Limb (tissue), 2 donors: ENCODE measurements at regions not wholly inside any gene's neighbourhood (a gene's known extent, or its start where the extent isn't known, plus 50 kb on each side); places are given as distances from the start of the nearest gene placed in this dataset.
"Not testable (repeated sequence)": the region's sequence is repeated elsewhere in the genome, so short reads cannot be mapped to it uniquely, and the experiment has no call there.

ENCODE experiments used
- DNase-seq, 2 donors: peaks; one replicate each; pipeline ENCODE4 v3.0.0-alpha.2; 2016; ENCODE audit errors: extremely low spot score in 2 of 2

DNA sequence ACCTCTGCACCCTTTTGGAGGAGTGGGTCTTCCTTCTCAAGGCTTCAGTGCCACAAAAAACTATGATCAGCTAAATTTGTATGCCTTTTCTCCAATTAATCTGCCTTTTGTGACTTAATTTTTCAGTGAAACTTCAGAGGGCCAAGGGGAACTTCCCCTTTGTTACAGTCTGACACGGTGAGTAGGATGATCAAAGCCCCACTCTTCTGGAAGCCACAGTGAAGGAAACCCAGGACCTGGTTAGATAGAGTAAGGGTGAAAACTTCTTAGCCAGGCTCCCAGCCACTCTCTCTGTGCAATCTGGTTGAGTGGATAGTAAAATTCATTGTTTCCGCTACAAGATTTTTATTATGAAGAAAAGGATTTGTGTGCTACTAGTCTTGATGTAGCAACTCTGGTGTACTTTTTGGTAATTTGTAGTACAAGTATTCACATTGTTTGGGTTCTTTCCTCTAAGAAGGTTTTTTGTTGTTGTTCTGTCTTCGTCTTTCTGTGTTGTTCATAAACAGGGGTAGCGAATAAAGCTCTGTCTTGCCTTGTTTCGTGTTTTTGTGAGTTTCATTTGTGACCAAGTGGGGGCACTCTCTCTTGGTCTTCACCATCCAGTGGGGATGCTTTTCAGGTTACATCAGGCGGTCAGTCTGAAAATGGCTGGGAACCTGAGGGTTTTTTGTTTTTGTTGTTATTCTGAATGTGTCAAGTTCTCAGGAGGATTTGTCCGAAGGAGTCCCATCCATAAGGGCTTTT lies 268.5 kb upstream of the NPSR1 start:
- no peak for DNase-seq

DNA sequence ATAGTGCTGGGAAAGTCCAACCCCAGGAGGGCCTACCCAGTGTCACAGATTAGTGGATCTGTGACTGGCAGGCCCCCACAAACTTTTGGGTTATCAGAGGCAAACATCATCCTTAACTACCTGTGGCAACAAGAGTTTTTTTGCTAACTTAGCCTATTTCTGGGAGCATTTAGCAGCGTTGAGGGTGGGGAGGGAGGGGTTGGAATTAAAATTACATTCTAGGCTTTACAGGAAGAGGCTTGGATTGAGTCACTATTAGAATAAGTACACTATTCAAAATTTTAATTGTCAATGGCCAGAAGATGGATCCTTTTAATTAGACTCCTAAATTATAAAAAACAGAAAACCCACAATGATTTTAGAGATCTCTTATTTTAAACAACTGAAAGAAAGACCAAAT lies 267.9 kb upstream of the NPSR1 start:
- DNase-seq, result no peak

DNA sequence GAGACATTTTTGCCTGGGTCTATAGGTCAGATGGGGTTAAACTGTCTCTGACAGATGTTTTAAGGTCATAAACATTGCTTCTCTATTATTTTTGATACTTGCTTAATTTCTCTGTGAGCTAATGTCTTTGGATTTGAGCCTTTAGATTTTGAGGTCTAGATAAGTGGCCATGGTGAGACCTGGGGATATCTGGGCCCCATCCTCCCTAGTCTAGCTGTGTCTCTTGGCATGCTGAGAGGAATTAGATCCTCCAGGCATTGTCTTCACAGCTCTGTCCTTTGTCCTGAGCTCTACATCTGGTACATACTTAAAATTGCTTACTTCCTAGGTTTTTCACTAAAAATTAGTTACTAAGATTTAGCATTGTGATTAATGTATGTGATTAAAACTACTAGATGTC lies 265.0 kb upstream of the NPSR1 start:
- DNase-seq, result no peak

DNA sequence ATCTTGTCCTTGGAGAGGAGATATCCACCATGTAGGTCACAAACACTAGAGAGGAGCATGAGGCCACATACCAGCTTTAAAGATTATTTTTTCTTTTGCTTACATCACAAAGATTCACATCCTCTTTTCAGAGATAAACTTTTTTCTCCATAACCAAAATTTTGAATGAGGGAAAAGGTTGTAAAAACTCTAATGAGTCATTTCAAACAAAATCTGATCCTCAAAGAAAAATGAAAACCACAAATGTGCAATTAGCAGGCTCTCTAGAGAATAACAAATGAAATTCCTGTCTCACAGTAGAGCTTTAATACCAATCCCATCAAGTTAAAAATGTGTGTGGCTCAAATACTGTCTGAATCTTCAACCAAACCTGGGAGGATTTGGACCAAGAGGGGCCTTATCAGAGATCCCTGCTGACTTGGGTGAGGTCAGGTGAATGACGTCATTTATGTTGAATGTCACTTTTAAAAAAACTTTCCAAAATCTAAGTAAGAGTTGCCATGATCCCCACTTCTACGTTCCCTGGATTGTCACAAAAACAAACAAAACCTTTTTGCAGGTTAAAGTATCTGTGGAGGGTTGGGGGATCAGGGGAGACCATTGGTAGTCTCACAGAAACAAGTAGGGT lies 261.5 kb upstream of the NPSR1 start:
- DNase-seq, result no peak

DNA sequence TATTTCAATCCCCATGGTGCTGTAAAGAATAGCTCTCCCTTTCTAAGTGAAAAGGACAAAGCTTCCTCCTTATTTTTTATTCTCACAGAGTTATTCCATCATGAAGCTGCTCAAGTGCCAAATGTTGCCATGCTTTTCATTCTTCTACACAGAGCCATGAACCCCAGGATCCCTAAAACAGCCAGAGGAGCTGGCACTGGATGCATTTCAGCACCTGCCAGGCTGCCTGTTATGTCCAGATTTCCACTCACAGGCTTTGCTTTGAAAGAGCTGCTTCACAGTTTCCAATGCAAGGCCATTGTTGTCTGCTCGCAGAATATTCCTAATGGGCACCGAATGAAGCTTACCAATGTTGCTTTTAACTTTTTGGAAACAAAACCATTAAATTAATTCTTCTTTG lies 256.2 kb upstream of the NPSR1 start:
- no peak for DNase-seq

DNA sequence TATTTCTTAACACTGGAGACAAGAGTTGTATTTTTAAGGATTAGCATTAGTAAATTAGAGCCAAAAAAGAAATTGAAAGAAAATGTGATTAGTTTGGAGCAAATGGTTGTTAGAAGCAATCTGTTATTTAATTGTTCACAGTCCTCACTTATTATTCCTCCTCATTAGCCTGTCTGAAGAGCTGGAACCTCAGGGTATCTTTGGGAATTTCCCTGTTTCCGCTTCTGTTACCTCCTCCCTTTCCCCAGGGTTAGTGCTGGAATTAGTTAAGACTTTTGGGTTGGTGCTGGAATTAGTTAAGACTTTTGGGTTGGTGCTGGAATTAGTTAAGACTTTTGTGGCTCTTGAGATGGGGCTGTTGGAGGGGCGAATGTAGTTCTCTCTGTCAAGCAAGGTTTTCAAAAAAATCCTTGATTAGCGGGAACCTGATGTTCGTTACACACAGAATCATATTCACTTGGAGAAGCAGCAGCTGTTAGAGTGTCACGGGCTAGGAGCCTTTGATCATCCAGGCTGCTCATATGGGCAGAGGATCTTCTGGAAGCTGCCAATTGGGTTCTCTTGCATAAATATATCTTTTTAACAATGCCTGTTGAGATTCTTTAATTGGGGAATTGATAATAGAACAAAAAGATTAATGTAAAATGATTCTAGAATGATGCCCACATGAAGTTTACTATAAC lies 251.0 kb upstream of the NPSR1 start:
- peak in 1 of 2 donors; percentile 9 for DNase-seq

DNA sequence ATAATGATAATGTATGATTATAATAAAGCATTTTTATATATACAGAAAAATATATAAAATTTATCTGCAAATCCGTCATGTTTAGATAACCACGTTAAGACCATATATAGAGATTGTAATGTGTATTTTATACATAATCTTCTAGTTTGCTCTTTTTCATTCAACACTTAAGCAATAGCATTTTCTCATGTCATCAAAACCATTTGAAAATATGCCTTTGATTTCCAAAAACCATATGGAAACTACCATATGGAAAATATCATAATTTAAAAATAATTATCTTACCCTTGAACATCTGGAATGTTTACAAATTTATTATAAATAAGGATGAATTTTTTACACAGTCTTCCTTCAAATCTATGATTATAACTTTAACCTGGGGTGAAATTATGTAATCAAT lies 250.4 kb upstream of the NPSR1 start:
- no peak for DNase-seq

DNA sequence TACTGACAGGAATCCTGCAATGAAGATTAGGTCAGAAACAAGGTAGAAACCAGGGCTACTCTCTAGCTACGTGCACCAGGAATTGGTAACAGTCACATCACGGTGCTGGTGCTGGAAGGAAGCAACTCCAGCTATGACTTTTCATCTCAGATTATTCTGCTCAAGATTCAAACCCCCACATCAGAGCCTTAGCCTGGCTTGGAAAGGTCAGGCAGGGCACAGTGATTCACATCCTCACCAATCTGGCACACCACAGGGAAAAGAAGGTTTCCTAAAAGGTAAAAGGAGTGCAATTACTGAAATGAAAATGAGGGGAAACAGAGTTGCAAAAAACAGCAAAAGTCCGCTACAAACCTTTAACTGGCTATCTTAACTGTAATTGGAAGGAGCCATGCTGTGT lies 240.2 kb upstream of the NPSR1 start:
- DNase-seq, result no peak

DNA sequence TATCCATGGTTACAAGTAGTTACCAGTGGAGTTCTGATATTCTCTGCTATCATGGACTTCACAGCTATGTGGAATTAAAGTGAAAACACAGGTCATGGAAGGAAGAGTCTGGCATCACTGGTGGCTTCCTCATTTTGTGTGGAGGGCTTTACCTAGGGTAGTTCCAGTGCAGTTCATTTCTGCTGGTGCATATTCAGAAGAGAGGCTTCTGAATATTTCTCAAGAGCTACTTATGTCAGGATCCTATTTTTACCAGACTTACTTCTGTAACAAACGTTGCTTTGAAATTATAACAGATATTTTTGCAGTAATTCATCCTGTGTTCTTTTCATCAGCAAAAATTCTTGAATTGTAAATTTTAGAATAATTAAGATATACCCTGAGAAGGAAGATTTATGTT lies 236.5 kb upstream of the NPSR1 start:
- DNase-seq, result no peak

DNA sequence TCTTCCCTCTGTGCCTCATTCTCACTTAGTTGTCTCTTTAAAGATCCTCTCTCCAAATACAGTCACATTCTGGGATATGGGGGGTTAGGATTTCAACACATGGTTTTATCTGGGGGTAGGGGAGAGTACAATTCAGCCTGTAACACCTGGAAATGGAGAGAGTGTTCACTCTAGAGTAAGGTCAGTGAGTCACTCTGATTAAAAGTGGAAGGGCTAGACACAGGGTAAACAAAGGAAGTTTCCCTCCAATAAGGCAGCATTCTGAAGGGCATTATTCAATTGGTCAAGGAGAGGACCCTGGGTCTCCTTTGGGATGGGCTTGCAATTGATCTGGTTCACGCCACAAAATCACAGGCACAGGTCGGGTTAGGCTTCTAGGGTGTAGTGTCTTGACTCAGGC lies 232.8 kb upstream of the NPSR1 start:
- no peak for DNase-seq

DNA sequence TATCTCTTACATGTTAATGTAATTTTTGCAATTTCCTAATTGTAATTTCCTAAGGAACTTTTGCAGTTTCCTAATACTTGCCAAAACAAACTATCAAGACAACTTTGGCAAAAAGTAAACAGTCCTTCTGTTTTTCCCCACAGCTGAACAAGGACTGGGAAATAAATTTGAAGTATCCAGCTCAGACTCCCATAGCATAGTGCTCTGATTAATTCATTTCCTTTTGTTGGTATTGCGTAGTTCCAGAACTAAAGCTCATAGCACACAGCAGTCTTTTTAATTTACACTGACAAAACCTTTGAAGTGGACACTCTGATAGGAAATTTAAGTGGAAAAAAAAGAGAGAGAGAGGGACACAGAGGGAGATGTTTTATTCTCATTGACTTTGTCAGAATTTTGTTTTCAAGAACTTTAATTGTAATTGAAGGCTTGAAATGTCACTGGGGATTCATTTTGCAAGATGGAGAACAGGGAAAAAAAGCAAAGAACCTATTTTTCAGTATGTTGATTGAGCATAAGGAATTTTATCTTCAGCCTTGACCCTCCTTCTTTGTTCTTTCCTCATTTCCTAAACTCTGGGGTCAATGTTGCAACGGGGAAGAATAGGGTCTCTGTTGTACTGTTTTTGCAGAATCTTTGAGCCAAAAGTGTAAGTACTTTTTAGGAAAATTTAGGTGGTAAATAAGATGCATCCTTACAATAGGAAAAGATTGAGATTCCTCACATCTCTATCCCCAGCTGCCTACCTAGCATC lies 232.2 kb upstream of the NPSR1 start:
- DNase-seq, result no peak

DNA sequence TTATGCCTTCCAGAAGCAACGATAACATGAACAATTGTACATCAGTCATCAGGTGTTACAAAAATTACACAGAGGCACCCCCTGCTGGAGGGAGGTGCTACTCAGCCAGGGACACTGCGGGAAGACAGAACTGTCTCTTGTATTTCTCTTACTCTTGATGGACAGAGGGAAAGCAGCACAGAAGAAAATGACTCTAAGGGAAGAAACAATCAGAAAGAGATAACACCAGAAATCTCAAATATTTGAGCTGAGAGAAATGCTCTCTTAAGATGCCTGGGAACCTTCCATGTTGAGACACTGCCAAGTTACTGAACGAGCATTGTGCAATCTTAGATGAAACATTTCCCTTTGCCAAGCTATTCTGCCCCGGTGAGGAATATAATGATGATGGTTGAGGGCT lies 227.6 kb upstream of the NPSR1 start:
- DNase-seq, result no peak

DNA sequence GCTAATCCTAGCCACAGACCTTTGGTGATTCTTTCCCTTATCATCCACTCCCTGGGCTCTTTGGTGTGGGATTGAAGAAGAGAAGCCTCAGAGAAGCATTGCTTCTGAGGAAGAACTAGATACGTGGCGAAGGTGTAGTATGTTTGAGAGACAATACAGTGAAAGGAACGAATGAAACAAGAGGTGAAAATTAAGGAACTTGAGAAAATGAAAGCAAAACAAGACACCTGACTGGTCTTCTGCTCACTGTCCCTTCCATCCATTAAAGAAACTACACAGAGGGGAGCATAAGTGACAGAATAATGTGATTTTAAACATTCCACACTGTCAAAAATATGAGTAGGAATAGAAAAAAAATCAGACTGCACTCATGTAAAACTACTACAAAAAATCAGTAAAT lies 219.6 kb upstream of the NPSR1 start:
- no peak for DNase-seq

DNA sequence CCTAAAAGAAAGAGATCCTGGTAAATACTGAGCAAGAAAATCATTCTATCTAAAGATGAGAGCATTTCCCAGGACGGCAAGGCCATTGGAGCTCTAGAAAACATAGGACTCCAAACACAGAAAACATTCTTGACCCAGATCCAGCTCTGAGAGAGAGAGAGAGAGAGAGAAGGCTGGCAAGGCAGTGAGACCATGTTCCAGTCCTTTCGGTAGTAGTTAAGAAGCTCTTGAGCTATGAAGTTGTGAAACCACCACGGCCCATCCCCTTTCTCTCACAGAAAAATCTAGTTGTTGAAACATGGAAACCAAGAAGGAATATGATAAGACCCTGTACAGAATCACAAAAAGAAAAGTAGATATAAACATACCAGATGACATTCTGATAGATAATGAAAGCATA lies 212.4 kb upstream of the NPSR1 start:
- DNase-seq, result no peak

DNA sequence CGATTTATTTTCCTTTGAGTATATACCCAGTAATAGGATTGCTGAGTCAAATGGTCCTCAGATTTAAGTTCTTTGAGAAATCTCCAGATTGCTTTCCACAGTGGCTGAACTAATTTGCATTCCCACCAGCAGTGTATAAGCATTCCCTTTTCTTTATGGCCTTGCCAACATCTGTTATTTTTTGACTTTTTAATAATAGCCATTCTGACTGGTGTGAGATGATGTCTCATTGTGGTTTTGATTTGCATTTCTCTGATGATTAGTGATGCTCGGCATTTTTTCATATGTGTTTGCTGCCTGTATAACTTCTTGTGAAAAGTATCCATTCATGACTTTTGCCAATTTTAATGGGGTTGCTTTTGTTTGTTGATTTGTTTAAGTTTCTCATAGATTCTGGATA lies 209.5 kb upstream of the NPSR1 start:
- DNase-seq, result not testable (repeated sequence)

DNA sequence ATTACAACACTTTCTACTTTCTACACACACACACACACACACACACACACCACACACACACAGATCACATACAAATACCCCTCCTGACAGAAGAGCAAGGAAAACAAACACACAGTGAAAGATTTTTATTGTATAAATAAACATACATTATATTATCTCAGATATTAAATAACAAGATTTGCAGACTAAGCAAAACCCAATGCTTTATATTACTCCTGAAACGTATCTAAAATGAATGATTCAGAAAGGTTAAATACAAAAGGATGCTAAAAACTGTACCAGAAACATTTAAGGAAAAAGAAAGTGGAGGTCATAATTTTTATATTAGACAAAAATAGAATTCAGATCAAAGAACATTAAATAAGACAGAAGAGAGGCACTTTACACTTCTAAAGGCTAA lies 208.3 kb upstream of the NPSR1 start:
- DNase-seq, result no peak

DNA sequence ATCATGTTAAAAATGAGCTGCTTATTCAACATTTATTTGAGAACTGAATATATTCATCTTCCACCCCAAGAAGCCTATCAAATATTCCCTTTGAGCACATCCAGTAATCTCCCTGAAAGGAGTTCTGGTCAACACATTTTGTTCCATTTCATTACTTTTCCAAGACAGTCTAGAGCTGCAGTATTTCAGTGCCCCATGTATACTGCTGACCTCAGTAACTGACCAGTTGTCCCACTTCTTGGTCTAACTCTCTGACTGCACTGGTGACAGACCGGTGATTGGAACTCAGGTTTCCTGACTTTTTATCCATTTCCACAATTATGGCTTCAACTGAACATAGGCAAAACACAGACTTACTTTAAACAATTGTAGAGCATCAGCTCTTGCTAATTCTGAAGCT lies 206.8 kb upstream of the NPSR1 start:
- DNase-seq, result no peak

DNA sequence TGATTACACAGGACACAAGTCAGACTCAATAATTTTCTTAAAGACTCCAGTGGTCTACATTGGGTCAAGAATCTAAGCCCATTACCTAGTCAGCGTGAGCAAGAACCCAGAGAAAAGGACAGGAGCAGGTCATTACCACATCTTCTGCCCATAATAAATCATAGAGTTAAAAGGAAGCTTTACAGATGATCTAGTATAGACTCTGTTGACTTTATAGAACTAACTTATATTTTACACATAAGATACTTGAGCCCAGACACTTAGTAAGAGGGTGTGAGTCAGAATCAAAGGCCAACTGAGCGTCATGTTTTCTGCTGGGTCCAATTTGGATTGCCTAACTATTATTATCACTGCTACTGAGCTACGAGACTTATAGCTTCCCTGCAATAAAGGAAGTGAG lies 206.1 kb upstream of the NPSR1 start:
- no peak for DNase-seq

DNA sequence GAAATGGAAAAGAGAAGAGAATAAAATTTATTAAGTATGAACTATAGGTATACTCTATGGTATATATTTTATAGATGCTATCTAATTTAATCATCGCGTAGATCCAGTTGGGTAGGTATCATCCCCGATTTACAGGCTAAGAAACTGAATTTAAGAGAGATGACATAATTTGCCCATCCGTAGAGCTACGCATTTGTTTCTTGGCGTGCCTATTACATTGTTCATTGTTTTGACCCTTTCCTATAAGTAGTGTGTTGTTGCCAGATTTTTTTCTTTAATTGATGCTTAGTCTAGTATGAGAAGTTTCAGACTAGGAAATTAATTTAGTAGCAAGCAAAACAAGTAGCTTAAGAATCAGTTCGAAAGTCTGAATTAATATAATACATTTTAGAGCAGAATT lies 205.7 kb upstream of the NPSR1 start:
- no peak for DNase-seq

DNA sequence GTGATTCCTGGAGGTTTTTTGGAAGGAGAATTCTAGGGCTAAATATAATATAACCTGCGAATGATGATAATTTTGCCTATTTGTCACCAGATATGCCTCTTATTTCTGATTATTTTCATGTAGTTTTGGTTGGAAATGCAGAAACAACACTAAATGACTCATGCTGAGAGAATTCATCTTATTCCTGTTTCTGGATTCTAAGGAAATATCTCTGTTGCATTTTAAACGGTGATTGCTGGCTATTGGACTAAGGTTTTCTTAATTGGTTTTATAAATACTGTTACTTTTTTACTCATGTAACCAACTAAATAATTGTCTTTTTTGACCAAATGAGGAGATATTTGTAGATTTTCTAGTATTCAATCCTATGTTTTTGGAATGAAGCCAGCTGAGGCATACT lies 204.9 kb upstream of the NPSR1 start:
- DNase-seq, result no peak

DNA sequence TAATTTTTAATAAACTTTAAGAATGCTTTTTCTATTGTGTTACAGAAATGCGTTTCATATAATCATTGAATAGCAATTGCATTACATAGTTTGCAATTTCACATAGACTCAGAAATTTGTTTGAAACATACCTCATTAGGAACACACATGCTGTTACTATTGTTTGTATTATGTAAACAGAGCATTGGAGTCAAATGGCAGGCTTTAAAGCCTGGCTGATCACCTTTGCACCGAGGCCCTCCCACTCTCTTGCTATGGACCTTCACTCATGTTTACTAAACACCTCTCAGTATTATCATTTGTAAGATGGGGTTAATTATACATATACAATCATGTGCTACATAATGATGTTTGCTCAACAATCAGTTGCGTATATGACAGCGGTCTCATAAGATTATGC lies 203.6 kb upstream of the NPSR1 start:
- no peak for DNase-seq

DNA sequence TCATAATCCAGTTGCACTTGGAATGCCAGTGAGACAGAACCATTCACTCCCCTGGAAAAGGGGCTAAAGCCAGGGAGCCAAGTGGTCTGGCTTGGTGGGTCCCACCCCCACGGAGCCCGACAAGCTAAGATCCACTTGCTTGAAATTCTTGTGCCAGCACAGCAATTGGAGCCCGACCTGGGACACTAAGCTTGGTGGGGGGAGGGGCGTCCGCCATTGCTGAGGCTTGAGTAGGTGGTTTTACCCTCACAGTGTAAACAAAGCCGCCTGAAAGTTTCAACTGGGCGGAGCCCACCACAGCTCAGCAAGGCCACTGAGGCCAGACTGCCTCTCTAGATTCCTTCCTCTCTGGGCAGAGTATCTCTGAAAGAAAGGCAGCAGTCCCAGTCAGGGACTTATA lies 200.7 kb upstream of the NPSR1 start:
- no peak for DNase-seq
